Suprapubic skin (tissue), 4 donors: ENCODE measurements at regions not wholly inside any gene's neighbourhood (a gene's known extent, or its start where the extent isn't known, plus 50 kb on each side); places are given as distances from the start of the nearest gene placed in this dataset.

Source experiments
- DNase-seq, 2 donors: peaks; one replicate each; pipeline ENCODE4 v3.0.0-alpha.2; 2019; ENCODE audit warnings: low spot score in 2 of 2
- H3K27ac ChIP-seq: fragments of 200-600 bp; sonication (generic); one replicate; pipeline ENCODE4 v1.5.1; 2019
- H3K27me3 ChIP-seq: fragments of 200-600 bp; sonication (generic); one replicate; pipeline ENCODE4 v1.5.1; 2019
- H3K36me3 ChIP-seq: fragments of 200-600 bp; sonication (generic); one replicate; pipeline ENCODE4 v1.5.1; 2019
- H3K4me1 ChIP-seq: fragments of 200-600 bp; sonication (generic); one replicate; pipeline ENCODE4 v1.5.1; 2019
- H3K4me3 ChIP-seq: fragments of 200-600 bp; sonication (generic); one replicate; pipeline ENCODE4 v1.5.1; 2019; ENCODE audit warnings: mild to moderate bottlenecking
- H3K9me3 ChIP-seq: fragments of 200-600 bp; sonication (generic); one replicate; pipeline ENCODE4 v1.5.1; 2019
- EP300 ChIP-seq: sonication (generic); formaldehyde crosslinking; IDR thresholded peaks from one replicate; pipeline ENCODE4 v1.6.1; 2017; ENCODE audit warnings: antibody characterized with exemption
- POLR2A ChIP-seq, 2 donors: fragments of 450-650 bp; IDR thresholded peaks; one replicate each; pipeline ENCODE4 v1.6.1; 2017; ENCODE audit warnings: antibody characterized with exemption in 2 of 2, mild to moderate bottlenecking in 2 of 2, moderate library complexity in 2 of 2
- POLR2AphosphoS5 ChIP-seq, 3 donors: sonication (generic); formaldehyde crosslinking; IDR thresholded peaks; one replicate each; pipeline ENCODE4 v1.6.1; 2017; ENCODE audit warnings: antibody characterized with exemption in 3 of 3
- WGBS: methylation state at CpG from one replicate; pipeline ENCODE4 v1.1.5; 2018; 5-methylcytosine and 5-hydroxymethylcytosine counted together
- TF ChIP-seq, protein P1 (sequence below), 2 donors: fragments of 200-600 bp in 1 of 2; fragments of 450-650 bp in 1 of 2; sonication (generic) in 1 of 2; IDR thresholded peaks; one replicate each; pipeline ENCODE4 v1.5.1; 2016 to 2019; ENCODE audit warnings: antibody characterized with exemption in 2 of 2, mild to moderate bottlenecking in 1 of 2, moderate library complexity in 1 of 2

DNA sequence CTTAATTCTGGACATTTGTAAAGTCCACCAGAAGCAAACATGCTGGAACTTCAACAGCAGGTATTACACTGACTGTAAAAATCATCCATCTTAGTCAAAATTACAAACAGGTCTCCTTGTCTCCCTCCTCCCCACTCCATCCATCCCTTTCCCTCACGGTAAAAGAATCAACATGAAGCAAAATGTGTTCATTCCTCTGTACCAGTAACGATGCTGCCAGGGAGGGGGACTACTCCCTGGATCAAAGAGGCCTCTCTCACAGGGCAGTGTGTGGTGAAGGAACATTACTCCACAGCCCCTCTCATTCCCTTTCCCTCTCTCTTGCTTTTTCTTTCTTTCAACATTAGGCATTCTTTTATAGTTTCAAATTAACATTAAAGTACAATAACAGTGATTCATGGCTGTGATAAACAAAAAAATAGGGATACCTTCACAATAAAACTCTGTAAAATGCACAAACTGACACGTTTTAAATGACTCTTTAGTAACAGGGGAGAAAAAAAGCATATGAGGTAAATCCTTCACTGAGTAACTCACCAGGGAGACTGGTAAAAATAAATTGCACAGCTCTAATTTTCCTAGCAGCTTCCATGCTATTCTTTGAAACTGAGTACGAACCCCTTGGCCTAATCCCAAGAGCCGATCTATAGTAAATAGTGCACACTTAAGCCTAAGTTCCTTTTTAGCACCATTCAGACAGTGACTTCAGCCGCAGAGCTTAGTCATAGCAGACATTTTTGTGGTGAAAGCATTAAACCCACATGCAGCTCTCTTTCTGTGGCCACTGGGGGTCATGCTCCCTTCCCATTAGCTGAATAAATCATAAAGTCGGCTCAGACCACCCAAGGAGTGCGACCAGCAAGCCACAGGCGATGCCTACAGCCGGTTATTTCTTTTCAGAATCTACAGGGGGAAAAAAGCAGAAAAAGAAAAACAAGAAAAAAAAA, 215.6 kb upstream of the GYPA start:
- Histone ChIP-seq H3K4me1 (peaks cover 9% of the 10 kb centered on the region), H3K9me3 (no peaks in the 10 kb centered on the region), H3K4me3 (no peak overlapping the region), H3K27me3 (peaks cover 4% of the 10 kb centered on the region), H3K36me3 (no peaks in the 10 kb centered on the region), H3K27ac (no peak overlapping the region)
- DNase-seq, result no peak
- WGBS, result 40% methylated on average over 10 of the region's 10 CpGs
- TF ChIP-seq, protein P1, sequence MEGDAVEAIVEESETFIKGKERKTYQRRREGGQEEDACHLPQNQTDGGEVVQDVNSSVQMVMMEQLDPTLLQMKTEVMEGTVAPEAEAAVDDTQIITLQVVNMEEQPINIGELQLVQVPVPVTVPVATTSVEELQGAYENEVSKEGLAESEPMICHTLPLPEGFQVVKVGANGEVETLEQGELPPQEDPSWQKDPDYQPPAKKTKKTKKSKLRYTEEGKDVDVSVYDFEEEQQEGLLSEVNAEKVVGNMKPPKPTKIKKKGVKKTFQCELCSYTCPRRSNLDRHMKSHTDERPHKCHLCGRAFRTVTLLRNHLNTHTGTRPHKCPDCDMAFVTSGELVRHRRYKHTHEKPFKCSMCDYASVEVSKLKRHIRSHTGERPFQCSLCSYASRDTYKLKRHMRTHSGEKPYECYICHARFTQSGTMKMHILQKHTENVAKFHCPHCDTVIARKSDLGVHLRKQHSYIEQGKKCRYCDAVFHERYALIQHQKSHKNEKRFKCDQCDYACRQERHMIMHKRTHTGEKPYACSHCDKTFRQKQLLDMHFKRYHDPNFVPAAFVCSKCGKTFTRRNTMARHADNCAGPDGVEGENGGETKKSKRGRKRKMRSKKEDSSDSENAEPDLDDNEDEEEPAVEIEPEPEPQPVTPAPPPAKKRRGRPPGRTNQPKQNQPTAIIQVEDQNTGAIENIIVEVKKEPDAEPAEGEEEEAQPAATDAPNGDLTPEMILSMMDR (IDR thresholded peaks at IDR 0.05), result no peak
- TF ChIP-seq EP300 (no peak), POLR2A (IDR thresholded peaks at IDR 0.05) (no peak), POLR2AphosphoS5 (IDR thresholded peaks at IDR 0.05) (no peak)

DNA sequence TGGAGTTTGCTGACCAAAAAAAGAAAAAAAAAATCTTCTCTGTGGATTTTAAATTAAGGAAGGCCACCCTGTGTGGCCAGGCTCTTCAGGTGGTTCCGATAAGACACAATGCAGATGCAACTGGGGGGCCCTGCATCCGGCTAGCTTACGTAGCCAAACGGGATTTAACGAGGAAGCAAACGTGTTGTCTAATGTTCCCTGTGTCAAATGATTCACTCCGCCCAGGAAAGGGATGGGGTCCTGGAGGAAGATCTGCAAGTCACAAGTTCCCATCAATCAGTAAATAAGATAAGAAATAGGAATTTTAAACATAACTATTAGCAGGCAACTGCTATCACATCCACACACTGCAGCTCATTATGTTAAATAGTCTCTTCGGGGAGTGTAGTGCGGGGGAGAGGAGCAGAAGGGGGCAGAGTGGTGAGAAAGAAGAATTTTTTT, 216.4 kb upstream of the GYPA start:
- H3K4me3 ChIP-seq, result no peak overlapping the region
- no peak for DNase-seq
- TF ChIP-seq POLR2AphosphoS5 (IDR thresholded peaks at IDR 0.05) (no peak), POLR2A (IDR thresholded peaks at IDR 0.05) (no peak), EP300 (no peak)
- TF ChIP-seq, protein P1 (IDR thresholded peaks at IDR 0.05), result no peak
- peaks cover 9% of the 10 kb centered on the region for H3K4me1 ChIP-seq
- peaks cover 4% of the 10 kb centered on the region for H3K27me3 ChIP-seq
- no peaks in the 10 kb centered on the region for H3K9me3 ChIP-seq
- no peaks in the 10 kb centered on the region for H3K36me3 ChIP-seq
- no peak overlapping the region for H3K27ac ChIP-seq
- 65% methylated on average over 9 of the region's 9 CpGs for WGBS

DNA sequence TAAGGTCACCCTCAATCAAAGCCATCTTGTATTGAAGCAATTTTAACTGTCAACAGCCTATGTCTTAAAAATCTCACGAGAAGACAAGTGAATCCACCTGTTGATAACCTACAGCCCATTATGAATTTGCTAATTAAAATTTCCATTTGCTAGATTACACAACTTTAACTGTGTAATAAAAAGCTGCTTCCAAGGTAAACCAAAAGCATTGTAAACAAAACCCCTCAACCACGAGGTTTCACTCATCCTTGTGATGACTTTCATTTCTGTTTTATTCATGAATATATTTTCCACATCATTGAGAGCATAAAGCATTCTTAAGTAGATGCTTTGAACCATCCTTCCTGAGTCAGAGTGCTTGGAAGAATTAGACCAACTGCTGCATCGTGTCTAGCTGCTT, 217.5 kb upstream of the GYPA start:
- no peak overlapping the region for H3K4me3 ChIP-seq
- H3K27ac ChIP-seq, result no peak overlapping the region
- H3K9me3 ChIP-seq, result no peaks in the 10 kb centered on the region
- DNase-seq, result no peak
- WGBS, result 75% methylated on average over 3 of the region's 3 CpGs
- TF ChIP-seq POLR2AphosphoS5 (IDR thresholded peaks at IDR 0.05) (no peak), EP300 (no peak), POLR2A (IDR thresholded peaks at IDR 0.05) (no peak)
- TF ChIP-seq, protein P1 (IDR thresholded peaks at IDR 0.05), result no peak
- H3K36me3 ChIP-seq, result no peaks in the 10 kb centered on the region
- peaks cover 8% of the 10 kb centered on the region for H3K4me1 ChIP-seq
- peaks cover 4% of the 10 kb centered on the region for H3K27me3 ChIP-seq

DNA sequence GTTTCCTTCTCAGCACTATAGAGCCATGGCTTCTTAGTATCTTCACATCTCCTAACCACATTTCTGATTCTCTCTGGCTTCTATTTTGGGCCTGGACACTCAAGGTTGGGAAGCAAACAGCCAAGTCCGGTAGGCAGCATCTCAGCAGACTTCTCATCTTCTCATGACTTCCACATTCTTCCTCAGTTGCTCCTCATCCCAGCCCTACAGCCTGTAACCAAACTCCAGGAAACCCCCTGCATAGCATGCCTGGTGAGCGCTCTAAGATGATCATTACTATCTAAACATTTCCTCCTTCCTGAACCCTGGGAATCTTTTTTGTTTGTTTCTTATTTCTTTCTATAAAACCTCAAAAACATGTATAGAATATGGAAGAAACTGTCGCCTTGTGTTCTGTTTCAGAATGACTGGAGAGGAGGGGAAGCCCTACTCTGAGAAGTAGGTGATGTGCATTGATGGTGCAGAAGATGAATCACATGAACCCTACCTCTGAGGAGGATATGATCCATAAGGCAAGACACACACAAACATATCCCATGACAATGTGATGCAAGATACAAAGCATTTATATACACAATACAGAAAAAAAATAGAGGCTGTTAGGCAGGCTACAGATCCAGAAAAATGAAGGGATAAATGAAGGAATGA, 219.8 kb upstream of the GYPA start:
- H3K4me3 ChIP-seq, result no peak overlapping the region
- no peaks in the 10 kb centered on the region for H3K9me3 ChIP-seq
- H3K27me3 ChIP-seq, result peaks cover 4% of the 10 kb centered on the region
- WGBS, result 91% methylated on average over 3 of the region's 3 CpGs
- TF ChIP-seq, protein P1 (IDR thresholded peaks at IDR 0.05), result no peak
- no peak for TF ChIP-seq POLR2AphosphoS5 (IDR thresholded peaks at IDR 0.05)
- H3K27ac ChIP-seq, result no peak overlapping the region
- H3K4me1 ChIP-seq, result no peaks in the 10 kb centered on the region
- H3K36me3 ChIP-seq, result no peaks in the 10 kb centered on the region
- no peak for DNase-seq

DNA sequence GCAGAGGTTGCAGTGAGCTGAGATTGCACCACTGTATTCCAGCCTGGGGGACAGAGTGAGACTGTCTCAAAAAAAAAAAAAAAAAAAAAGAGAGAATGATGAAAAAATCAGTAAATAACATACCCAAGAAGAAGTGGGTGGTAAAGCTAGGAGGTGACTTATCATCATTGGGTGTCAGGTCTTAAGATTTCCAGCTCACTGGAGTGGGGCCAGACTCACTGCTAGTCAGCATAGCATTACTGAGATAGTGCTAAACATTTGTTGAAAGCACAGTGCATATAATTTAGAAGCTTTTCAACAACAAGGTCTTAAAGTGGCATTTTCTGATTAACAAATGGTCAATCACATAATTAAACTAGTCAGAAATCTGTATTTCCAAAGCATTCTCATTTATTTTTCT, 221.8 kb upstream of the GYPA start:
- no peaks in the 10 kb centered on the region for H3K9me3 ChIP-seq
- TF ChIP-seq POLR2AphosphoS5 (IDR thresholded peaks at IDR 0.05) (no peak), POLR2A (IDR thresholded peaks at IDR 0.05) (no peak), EP300 (no peak)
- TF ChIP-seq, protein P1 (IDR thresholded peaks at IDR 0.05), result no peak
- H3K27me3 ChIP-seq, result no peaks in the 10 kb centered on the region
- H3K36me3 ChIP-seq, result no peaks in the 10 kb centered on the region
- no peaks in the 10 kb centered on the region for H3K4me1 ChIP-seq
- DNase-seq, result no peak
- no peak overlapping the region for H3K27ac ChIP-seq
- no peak overlapping the region for H3K4me3 ChIP-seq
